Stimulated activated CD4-positive, alpha-beta T cell treated with anti-CD3 and anti-CD28 coated beads, Interleukin-1b, Interleukin-23, amount 100 ng/mL, for 48 hours (primary cell): ENCODE measurements at regions not wholly inside any gene's neighbourhood (a gene's known extent, or its start where the extent isn't known, plus 50 kb on each side); places are given as distances from the start of the nearest gene placed in this dataset.
"Not testable (repeated sequence)": the region's sequence is repeated elsewhere in the genome, so short reads cannot be mapped to it uniquely, and the experiment has no call there.

Experiments
- DNase-seq: peaks from one replicate; pipeline ENCODE4 v3.0.0-alpha.2; 2020

DNA sequence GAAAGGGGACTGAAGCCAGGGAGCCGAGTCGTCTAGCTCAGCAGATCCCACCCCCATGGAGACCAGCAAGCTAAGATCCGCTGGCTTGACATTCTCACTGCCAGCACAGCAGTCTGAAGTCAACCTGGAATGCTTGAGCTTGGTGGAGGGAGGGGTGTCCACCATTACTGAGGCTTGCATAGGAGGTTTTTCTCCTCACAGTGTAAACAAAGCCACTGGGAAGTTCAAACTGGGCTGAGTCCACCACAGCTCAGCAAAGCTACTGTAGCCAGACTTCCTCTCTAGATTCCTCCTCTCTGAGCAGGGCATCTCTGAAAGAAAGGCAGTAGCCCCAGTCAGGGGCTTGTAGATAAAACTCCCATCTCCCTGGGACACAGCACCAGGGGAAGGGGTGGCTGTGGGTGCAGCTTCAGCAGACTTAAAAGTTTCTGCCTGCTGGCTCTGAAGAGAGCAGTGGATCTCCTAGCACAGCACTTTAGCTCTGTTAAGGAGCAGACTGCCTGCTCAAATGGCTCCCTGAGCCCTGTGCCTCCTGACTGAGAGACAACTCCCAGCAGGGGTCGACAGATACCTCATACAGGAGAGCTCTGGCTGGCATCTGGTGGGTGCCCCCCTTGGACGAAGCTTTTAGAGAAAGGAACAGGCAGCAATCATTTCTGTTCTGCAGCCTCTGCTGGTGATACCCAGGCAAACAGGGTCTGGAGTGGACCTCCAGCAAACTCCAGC, 942.0 kb upstream of the ROBO1 start:
- not testable (repeated sequence) for DNase-seq

- DNase-seq: no peak
Observed at GRCh38 chr3:80705290-80705689, 937.5 kb upstream of the ROBO1 start.

GRCh38 chr3:80701349-80701748, 933.6 kb upstream of the ROBO1 start:
- DNase-seq: no peak

GRCh38 chr3:80697291-80697690, 929.5 kb upstream of the ROBO1 start:
- no peak for DNase-seq

GRCh38 chr3:80696280-80696679, 928.5 kb upstream of the ROBO1 start:
- no peak for DNase-seq

GRCh38 chr3:80688814-80689213, 921.0 kb upstream of the ROBO1 start:
- DNase-seq: no peak

DNA sequence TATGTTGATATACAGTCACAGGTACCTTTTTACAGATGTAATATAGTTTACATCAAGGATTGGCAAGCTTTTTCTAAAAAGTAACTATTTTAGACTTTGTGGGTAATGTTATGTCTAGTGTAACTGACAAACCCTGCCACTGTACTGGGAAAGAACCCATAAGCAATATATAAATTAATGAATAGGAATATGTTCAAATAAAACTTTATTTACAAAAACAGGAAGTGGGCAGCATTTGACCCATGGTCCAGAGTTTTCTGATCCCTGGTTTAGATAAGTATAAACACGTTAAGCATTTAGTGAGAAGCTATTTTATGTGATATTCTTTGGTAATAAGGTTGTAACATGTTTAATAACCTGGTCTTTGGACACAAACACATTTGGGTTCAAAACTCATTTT, 915.2 kb upstream of the ROBO1 start:
- no peak for DNase-seq

DNA sequence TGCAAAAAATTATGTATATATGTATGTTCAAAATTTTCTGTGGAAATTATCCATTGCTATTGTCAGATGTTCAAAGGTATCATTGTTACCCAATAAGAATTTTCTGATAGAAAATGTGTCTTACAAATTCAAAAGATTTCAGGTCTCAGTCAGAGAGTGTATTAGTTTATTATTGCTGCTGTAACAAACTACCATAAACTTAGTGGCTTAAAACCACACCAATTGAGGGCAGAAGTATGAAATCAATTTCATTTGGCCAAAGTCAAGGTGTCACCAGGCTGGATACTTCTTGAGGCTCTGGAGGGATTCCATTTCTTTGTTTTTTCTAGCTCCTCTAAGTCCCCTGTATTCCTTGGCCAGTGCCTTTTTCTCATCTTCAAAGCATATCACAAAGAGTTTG, 914.4 kb upstream of the ROBO1 start:
- no peak for DNase-seq

- no peak for DNase-seq
Observed at GRCh38 chr3:80677796-80678195, 910.0 kb upstream of the ROBO1 start.

- DNase-seq: no peak
Observed at GRCh38 chr3:80676866-80677265, 909.1 kb upstream of the ROBO1 start.

GRCh38 chr3:80676261-80676660, 908.5 kb upstream of the ROBO1 start:
- no peak for DNase-seq

GRCh38 chr3:80675790-80676189, 908.0 kb upstream of the ROBO1 start:
- DNase-seq: no peak

- DNase-seq: no peak
Observed at GRCh38 chr3:80668600-80669294, 900.9 kb upstream of the ROBO1 start.

- DNase-seq: no peak
Observed at GRCh38 chr3:80668100-80668499, 900.3 kb upstream of the ROBO1 start.

GRCh38 chr3:80663426-80663825, 895.6 kb upstream of the ROBO1 start:
- DNase-seq: no peak

- DNase-seq: no peak
Observed at GRCh38 chr3:80655216-80655615, 887.4 kb upstream of the ROBO1 start.

- no peak for DNase-seq
Observed at GRCh38 chr3:80649170-80649569, 881.4 kb upstream of the ROBO1 start.

- no peak for DNase-seq
Observed at GRCh38 chr3:80643421-80643820, 875.6 kb upstream of the ROBO1 start.

DNA sequence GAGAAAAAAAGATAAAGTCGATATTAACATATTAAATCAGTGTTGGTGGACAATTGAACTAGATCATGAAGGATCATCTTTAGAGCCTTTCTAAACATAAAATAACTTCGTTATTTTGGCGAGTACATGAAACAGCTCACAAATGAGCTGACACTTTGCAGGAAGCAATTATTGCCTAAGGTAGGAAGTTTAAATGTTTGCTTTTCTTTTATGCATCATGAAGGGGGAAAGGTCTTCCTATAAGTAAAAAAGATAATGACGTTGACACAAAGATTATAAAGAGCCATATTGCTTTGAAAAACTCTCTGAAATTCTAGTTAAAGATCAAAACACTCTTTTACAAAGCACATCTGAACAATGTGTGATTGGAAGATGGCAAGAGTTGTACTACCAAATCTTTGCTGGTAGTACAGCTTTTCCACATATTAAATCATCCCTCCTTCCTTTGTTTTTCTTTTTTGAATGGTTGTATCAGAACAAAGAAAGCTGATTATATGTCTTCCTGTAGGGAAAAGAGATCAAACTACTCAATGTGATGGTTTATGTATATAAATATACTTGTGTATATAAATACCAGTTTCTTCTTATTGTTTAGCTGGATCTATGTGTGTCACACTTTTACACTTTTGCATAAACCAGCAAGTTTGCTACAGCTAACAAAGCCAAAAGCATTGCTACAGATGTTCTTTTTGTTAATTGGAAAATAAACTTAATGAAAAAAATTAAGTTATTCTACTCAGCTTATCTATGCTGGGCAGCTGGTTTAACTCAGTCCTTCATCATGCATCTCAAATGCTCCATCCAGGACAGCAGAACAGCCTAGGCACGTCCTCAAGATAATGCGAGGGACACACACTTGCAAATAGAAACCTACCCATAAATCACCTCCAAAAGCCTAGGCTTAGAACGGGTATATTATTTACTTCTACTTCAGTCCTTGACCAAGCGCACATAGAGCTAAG, 850.8 kb upstream of the ROBO1 start:
- no peak for DNase-seq

DNA sequence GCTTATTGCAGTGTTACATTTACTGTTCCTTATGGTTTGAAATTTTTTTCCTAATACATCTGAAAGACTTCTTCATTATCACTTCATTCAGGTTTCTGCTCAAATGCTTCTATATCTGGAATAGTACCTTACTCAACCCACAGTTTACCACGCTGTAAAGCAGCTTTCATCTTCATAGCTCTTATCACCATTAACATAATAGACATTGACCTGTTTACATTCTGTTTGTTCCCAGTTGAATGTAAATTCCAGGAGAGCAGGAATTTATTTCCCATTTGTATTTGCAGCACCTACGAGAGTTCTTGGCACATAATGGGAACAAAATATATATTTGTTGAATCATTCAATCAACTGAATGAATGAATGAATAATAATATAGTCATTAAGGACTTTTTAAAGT, 844.6 kb upstream of the ROBO1 start:
- no peak for DNase-seq

- not testable (repeated sequence) for DNase-seq
Observed at GRCh38 chr3:80608072-80608471, 840.3 kb upstream of the ROBO1 start.

DNA sequence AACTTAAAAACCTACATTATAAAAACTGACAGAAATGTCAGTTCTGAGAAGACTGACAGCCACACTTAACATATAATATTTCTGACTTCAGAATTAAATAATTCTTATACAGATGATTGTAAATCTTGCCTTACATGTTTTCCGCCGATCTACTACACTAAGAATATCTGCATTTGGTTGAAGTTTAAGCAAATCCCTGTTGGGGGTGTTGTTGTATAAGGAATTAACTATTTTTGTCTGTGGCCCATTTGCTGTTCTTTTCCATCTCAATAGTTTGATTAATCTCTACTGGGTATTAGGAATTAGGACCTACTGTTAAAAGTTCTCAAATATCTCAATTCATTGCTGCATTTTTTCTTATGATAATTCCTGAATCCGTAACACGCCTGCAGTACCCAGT, 838.3 kb upstream of the ROBO1 start:
- DNase-seq: no peak

GRCh38 chr3:80601479-80601878, 833.7 kb upstream of the ROBO1 start:
- no peak for DNase-seq

DNA sequence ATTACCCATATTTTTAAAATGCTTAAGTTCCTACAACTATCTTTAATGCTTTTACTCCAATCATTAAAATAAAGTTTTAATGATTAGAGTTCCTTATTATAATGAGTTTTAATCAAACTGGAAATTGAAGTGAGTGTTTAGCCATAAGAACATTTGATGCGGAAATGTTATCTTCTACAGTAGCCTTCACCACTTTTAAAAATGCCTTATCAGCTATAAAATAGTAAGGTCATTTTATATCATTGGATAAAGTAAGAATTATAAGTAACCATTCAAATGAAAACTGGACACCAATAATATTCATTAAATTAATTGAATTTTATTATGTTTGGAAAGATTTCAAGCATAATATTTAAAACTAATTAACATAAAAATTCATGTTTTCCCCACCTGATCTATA, 825.0 kb upstream of the ROBO1 start:
- no peak for DNase-seq
